ENCODE measurements at regions not wholly inside any gene's neighbourhood (a gene's known extent, or its start where the extent isn't known, plus 50 kb on each side); places are given as distances from the start of the nearest gene placed in this dataset.

GRCh38 chr9:21668516-21668915 is 133.9 kb upstream of the MTAP start:
- FAIRE-seq, result no peak
- TF ChIP-seq, protein P1, sequence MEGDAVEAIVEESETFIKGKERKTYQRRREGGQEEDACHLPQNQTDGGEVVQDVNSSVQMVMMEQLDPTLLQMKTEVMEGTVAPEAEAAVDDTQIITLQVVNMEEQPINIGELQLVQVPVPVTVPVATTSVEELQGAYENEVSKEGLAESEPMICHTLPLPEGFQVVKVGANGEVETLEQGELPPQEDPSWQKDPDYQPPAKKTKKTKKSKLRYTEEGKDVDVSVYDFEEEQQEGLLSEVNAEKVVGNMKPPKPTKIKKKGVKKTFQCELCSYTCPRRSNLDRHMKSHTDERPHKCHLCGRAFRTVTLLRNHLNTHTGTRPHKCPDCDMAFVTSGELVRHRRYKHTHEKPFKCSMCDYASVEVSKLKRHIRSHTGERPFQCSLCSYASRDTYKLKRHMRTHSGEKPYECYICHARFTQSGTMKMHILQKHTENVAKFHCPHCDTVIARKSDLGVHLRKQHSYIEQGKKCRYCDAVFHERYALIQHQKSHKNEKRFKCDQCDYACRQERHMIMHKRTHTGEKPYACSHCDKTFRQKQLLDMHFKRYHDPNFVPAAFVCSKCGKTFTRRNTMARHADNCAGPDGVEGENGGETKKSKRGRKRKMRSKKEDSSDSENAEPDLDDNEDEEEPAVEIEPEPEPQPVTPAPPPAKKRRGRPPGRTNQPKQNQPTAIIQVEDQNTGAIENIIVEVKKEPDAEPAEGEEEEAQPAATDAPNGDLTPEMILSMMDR (IDR thresholded peaks at IDR 0.05; ENCODE audit: insufficient read depth, missing control alignments), result no peak
- no peak for DNase-seq (ENCODE audit: insufficient read length, low spot score)

DNA sequence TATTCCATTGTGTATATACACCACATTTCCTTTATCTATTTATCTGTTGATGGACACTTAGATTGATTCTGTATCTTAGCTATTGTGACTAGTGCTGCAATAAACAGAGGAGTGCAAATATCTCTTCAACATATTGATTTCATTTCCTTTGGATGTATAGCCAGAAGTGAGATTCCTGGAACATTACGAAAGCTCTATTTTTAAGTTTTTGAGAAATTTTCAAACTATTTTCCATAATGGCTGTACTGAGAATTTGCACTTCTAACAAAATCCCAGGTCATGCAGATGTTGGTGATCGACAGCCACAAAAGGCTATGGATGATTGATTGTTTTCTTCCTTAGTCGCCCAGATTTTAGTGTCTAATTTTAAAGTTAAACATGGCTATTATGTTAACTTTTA is 132.7 kb upstream of the MTAP start:
- TF ChIP-seq, protein P1 (IDR thresholded peaks at IDR 0.05; ENCODE audit: insufficient read depth, missing control alignments), result no peak
- FAIRE-seq, result no peak
- no peak for DNase-seq (ENCODE audit: insufficient read length, low spot score)

DNA sequence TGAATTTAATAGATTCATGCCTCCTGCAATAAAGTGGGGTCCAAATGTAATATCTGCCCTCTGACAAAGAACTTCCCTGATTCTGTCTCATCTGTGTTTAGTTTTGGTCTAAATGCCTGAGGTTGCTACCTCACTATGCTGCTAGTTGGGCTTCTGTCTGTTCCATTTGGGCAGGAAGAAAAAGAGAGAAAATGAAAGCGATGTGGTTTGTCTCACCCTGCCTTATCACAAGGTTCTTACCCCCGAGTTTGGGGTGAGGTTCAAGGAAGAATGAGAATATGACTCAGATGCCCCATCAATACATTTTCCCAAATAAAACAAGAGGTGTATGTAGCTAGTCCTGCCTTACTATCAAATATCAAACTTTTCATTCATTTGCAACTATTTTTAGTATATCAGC is 132.1 kb upstream of the MTAP start:
- TF ChIP-seq, protein P1 (IDR thresholded peaks at IDR 0.05; ENCODE audit: insufficient read depth, missing control alignments), result no peak
- no peak for FAIRE-seq
- DNase-seq (ENCODE audit: insufficient read length, low spot score), result no peak

- FAIRE-seq (no peak), DNase-seq (ENCODE audit: insufficient read length, low spot score) (no peak)
- TF ChIP-seq, protein P1 (IDR thresholded peaks at IDR 0.05; ENCODE audit: insufficient read depth, missing control alignments), result no peak
Observed at GRCh38 chr9:21672140-21672539, 130.3 kb upstream of the MTAP start.

DNA sequence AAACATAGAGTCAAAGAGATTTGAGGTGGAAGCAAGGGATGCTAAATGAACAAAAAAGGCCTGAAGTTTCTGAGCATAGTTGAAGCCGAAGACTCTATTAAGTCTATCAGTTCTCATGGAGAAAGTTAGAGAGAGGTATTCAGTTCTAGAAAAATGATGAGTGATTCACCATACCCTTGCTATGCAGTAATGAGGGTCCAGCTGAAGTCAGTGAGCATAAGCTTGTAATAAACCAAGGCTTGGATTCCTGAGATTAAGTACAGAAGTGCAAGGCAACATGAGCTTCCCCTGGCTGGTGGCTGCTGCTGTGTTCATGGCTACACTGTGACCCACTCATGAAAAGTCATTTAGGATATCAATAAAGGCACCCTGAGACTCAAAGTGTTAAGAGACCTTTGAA is 129.7 kb upstream of the MTAP start:
- TF ChIP-seq, protein P1 (IDR thresholded peaks at IDR 0.05; ENCODE audit: insufficient read depth, missing control alignments), result no peak
- no peak for FAIRE-seq
- DNase-seq (ENCODE audit: insufficient read length, low spot score), result no peak

DNA sequence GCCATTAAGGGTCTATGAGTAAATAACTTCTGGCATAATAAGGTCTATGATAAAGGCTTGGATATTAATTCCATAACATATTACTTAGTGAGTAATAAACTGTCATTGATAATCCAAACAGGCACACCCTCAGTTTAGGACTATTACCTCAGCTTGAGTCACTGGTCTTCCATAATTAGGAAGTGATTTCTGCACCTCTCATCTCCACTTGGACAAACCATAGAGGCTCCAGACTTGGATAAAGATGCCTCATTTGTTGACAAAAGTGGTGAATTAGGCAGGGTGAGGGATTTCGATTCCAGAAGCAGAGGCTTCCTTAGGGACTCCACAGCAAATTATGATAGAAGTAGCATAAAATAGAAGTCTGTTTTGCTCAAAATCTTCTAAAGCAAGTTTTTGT is 127.5 kb upstream of the MTAP start:
- FAIRE-seq, result no peak
- TF ChIP-seq, protein P1 (IDR thresholded peaks at IDR 0.05; ENCODE audit: insufficient read depth, missing control alignments), result no peak
- DNase-seq (ENCODE audit: insufficient read length, low spot score), result no peak

- TF ChIP-seq, protein P1 (IDR thresholded peaks at IDR 0.05; ENCODE audit: insufficient read depth, missing control alignments), result no peak
- DNase-seq (ENCODE audit: insufficient read length, low spot score) (no peak), FAIRE-seq (no peak)
Observed at GRCh38 chr9:21677387-21677786, 125.0 kb upstream of the MTAP start.

Measured in D721Med (cell line).